Activated T-helper 9 cell treated with anti-CD3 and anti-CD28 coated beads, Interleukin-2, amount 50 U/mL, for 16 hours (primary cell): ENCODE measurements at regions not wholly inside any gene's neighbourhood (a gene's known extent, or its start where the extent isn't known, plus 50 kb on each side); places are given as distances from the start of the nearest gene placed in this dataset.

Source experiments
- DNase-seq: peaks from one replicate; pipeline ENCODE4 v3.0.0-alpha.2; 2020; ENCODE audit warnings: low read depth

DNA sequence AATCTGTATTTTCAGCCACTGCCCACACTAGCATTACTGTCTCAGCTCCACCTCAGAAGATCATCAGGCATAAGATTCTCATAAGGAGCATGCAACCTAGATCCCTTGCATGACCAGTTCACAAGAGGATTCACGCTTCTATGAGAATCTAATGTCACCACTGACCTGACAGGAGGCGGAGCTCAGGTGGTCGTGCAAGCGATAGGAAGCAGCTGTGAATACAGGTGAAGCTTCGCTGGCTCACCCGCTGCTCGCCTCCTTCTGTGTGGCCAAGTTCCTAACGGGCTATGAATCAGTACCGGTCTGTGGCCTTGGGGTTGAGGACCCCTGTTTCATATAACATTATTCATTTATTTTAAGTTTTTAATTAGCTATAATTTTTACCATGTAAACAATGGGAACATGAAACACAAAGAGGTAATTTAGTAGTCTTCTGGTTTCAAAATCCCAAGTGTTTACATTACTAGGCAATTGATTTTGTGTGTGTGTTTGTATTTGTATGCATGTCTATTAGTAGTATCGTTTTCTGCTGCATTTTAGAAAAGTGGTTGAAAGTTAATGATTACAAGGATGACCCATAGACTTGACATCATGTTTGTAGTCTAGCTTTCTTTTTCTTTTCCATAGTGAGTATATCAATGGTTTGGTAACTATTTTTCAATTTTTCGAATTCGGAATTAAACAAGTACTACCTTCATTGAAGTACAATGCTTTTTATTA, 159.4 kb downstream of the TENT4A start:
- DNase-seq = no peak

DNA sequence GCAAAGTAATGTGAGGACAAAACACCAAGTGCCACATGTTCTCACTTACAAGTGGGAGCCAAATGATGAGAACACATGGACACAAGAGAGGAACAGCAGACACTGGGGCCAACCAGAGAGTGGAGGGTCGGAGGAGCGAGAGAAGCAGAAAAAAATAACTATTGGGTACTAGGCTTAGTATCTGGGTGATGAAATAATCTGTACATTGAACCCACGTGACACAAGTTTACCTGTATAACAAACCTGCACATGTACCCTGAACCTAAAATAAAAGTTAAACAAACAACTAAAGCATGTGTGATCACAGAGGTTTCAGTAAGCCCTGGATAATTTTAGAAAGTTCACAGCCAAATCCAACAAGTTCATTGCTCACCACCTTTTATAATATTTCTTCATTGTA, 160.1 kb downstream of the TENT4A start:
- DNase-seq = no peak

DNA sequence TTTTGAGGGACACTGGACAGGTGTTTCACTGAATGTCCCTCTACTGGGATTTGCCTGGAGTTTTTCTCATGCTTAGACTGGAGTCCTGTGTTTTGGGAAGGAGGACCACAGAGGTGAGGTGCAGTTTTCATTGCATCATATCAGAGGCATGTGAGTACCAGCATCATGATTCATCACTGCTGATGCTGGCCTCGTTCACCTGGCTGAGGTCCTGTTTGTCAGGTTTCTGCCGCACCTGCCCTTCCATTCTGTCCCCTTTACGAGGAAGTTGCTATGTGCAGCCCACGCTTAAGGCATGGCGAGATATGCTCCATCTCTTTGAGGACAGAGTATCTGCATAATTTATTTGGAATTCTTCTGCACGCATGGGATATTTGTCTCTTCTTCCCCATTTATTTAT, 162.1 kb downstream of the TENT4A start:
- DNase-seq = no peak

DNA sequence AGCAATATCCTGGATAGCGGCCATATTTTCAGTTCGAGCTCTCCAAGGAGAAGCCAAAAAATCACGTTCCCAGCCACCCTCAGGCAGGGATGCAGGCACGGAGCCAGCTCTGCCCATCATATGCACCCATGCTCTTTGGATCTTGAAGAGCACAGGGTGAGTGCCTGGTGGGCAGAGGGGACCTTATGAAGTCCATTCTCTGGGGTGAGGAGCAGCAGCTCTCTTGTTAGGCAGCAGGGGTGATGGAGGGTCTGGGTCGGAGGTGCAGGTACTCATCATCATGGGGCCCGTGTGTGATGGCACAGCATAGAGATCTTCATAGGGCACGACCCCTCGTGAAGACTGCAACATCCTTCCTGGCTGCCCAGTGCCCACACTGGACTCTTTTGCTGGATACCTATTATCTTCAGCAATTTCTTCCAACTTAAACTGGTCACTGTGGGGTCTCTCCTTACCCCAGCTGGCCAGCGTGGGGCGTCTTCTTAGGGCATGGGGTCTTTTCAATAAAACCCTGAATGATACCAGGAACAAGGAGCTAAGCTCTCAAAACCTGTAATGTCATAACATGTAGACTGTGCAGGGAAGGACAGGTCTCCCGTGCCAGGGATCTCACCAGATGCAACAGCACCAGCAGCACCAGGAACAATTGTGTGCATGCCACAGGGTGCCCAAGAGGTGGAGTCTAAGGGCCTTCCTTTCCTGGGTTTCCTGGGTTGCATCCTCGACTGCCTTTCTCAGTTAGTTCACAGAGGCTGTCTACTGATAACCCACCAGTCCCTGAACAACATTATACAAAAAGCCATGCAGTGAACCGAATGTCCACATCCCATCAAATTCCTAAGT, 165.0 kb downstream of the TENT4A start:
- DNase-seq = no peak

- no peak for DNase-seq
Measured at GRCh38 chr5:6885581-6885980, 172.3 kb downstream of the TENT4A start.

GRCh38 chr5:6886866-6887265, 173.6 kb downstream of the TENT4A start:
- no peak for DNase-seq

DNA sequence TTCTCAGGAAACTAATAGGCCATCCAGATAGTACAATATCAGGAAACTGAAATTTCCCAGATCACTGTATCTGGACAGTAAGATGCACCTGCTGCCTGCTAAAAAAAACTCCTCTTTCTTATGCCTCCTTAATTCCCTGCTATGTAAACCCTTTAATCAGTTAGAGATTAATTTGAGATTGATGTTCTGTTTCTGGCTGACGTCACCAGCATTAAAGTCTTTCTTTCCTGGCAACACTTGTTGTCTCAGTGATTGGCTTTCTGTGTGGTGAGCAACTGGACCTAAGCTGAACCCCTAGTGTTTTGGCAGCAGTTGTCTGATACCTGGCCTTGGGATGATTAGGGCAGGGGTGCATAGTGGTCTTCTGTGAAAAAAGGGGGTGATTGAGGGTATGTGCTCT, 175.8 kb downstream of the TENT4A start:
- no peak for DNase-seq

GRCh38 chr5:6899221-6899620, 186.0 kb downstream of the TENT4A start:
- DNase-seq = no peak

GRCh38 chr5:6900247-6901227, 187.3 kb downstream of the TENT4A start:
- no peak for DNase-seq

GRCh38 chr5:6902094-6902493, 188.9 kb downstream of the TENT4A start:
- no peak for DNase-seq

- DNase-seq = no peak
Measured at GRCh38 chr5:6902597-6902996, 189.4 kb downstream of the TENT4A start.

- DNase-seq = no peak
Measured at GRCh38 chr5:6903934-6904333, 190.7 kb downstream of the TENT4A start.

GRCh38 chr5:6904860-6905259, 191.6 kb downstream of the TENT4A start:
- no peak for DNase-seq

DNA sequence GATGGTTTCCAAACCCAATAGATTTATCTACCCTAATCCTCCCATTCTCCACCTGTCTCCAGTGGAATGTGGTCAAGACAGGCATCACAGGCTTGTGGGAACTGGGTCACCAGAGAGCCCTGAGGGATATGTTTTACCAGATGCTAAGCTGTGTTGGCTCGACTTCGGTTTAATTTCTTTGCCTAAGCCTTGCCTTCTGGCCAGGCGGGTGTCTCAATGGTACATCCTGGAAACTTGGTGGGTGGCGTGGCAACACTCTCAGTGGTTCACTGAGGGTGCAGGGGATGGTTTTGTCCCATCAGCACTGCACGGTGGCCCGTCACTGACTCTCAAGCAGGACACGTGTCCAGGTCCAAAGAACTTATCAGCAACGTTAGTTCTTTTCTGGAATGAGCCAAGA, 192.2 kb downstream of the TENT4A start:
- no peak for DNase-seq

GRCh38 chr5:6905883-6906282, 192.7 kb downstream of the TENT4A start:
- DNase-seq = no peak

- DNase-seq = no peak
Measured at GRCh38 chr5:6907320-6907918, 194.2 kb downstream of the TENT4A start.

- DNase-seq = no peak
Measured at GRCh38 chr5:6909901-6910300, 196.7 kb downstream of the TENT4A start.

DNA sequence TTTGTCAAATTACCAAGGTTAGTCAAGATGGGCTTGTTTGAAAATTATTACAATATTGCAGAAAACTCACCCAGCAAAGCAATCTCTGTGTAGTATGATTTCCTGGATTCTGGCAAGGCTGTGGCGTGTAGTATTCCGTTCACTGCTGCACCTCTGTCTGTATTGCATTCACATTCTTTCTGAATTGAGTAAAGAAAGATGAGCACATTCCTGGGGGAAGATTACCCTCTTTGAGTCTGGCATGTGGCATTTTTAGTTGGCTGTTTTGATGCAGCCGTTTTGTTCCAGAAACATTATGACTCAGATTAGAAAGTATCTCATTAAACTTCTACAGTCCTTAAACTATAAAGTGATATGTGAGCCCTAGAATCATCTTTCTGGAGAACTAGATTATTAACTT, 197.7 kb downstream of the TENT4A start:
- DNase-seq = no peak

DNA sequence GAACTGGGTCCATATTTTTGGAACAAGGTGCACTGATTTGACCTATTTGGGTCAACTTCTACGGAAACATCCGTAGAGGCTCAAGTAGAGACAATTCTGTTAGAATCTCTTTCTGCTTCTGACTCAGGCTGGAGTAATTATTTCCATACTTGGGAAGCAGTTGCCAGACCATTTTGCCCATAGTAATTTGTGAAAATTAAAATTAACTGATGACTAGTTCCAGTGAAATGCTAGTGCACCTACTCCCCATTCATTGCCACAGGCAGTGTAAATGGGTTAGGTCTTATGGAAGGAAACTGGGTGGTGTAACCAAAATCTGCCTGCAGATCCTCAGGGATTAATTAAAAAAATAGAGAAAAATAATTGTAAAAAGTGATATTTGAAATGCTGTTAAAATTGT, 201.1 kb downstream of the TENT4A start:
- no peak for DNase-seq

DNA sequence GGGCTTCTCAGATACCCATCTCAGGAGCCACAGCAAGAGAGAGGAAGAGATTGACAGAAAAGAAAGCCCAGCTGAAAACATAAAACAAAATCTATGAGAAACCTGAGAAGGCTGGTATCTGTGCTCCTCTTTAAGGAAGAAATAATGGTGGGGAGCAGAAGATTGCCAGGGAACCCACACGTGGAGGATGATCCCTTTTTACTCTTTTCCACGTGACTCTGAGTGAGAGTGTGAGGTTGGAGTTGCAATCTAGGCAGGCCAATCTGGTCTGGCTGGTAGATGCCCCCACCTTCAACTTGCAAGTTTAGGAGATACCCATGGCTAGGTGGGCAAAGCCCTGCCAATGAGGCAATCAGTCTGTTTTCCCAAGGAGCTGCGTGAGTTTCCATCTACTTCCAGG, 202.3 kb downstream of the TENT4A start:
- no peak for DNase-seq

GRCh38 chr5:6918255-6918654, 205.0 kb downstream of the TENT4A start:
- DNase-seq = no peak
